ENCODE measurements at regions not wholly inside any gene's neighbourhood (a gene's known extent, or its start where the extent isn't known, plus 50 kb on each side); places are given as distances from the start of the nearest gene placed in this dataset.

- TF ChIP-seq POLR2AphosphoS5 (IDR thresholded peaks at IDR 0.05; ENCODE audit: low read depth), result no peak
- TF ChIP-seq, protein P1, sequence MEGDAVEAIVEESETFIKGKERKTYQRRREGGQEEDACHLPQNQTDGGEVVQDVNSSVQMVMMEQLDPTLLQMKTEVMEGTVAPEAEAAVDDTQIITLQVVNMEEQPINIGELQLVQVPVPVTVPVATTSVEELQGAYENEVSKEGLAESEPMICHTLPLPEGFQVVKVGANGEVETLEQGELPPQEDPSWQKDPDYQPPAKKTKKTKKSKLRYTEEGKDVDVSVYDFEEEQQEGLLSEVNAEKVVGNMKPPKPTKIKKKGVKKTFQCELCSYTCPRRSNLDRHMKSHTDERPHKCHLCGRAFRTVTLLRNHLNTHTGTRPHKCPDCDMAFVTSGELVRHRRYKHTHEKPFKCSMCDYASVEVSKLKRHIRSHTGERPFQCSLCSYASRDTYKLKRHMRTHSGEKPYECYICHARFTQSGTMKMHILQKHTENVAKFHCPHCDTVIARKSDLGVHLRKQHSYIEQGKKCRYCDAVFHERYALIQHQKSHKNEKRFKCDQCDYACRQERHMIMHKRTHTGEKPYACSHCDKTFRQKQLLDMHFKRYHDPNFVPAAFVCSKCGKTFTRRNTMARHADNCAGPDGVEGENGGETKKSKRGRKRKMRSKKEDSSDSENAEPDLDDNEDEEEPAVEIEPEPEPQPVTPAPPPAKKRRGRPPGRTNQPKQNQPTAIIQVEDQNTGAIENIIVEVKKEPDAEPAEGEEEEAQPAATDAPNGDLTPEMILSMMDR (IDR thresholded peaks at IDR 0.05; ENCODE audit: insufficient read depth, low read length), result no peak
- TF ChIP-seq REST (IDR thresholded peaks at IDR 0.05; ENCODE audit: insufficient replicate concordance, low read depth), result no peak
- TF ChIP-seq SPI1 (IDR thresholded peaks at IDR 0.05; ENCODE audit: borderline replicate concordance, low read depth), result no peak
Observed at GRCh38 chr6:14464055-14464454, 346.5 kb downstream of the CD83 start.

Measured in HL-60 (cell line).